Stomach (tissue), 8 donors: ENCODE measurements at regions not wholly inside any gene's neighbourhood (a gene's known extent, or its start where the extent isn't known, plus 50 kb on each side); places are given as distances from the start of the nearest gene placed in this dataset.

ENCODE experiments used
- DNase-seq, 2 donors: peaks; one replicate each; pipeline versions ENCODE4 v3.0.0 to v3.0.0-alpha.2; 2013 to 2019
- H3K27ac ChIP-seq, 5 donors: fragments of 200-600 bp in 4 of 5; sonication (generic) in 4 of 5; one replicate each; pipeline ENCODE4 v1.5.1; 2013 to 2019; ENCODE audit warnings: mild to moderate bottlenecking in 1 of 5, moderate library complexity in 1 of 5
- H3K27me3 ChIP-seq, 3 donors: fragments of 200-600 bp; sonication (generic); one replicate each; pipeline ENCODE4 v1.5.1; 2017 to 2019; ENCODE audit warnings: mixed run types in 1 of 3
- H3K36me3 ChIP-seq, 4 donors: fragments of 200-600 bp; sonication (generic); 1 replicate in 3 of 4; 2 replicates in 1 of 4; pipeline ENCODE4 v1.5.1; 2016 to 2019
- H3K4me1 ChIP-seq, 4 donors: fragments of 200-600 bp; sonication (generic); one replicate each; pipeline ENCODE4 v1.5.1; 2016 to 2019
- H3K4me3 ChIP-seq, 4 donors: fragments of 200-600 bp; sonication (generic) in 3 of 4; one replicate each; pipeline ENCODE4 v1.5.1; 2016 to 2019; ENCODE audit warnings: mild to moderate bottlenecking in 1 of 4
- H3K9me3 ChIP-seq, 4 donors: fragments of 200-600 bp; sonication (generic); one replicate each; pipeline ENCODE4 v1.5.1; 2016 to 2019
- CTCF ChIP-seq, 7 experiments: fragments of 450-650 bp in 4 of 7; fragments of 200-600 bp in 3 of 7; sonication (generic) in 3 of 7; IDR thresholded peaks; one replicate each; pipeline ENCODE4 v1.5.1; 2016 to 2019; ENCODE audit warnings: antibody characterized with exemption in 7 of 7, control low read depth in 2 of 7, mild to moderate bottlenecking in 1 of 7
- EP300 ChIP-seq: sonication (generic); formaldehyde crosslinking; IDR thresholded peaks from one replicate; pipeline ENCODE4 v1.6.1; 2017; ENCODE audit warnings: antibody characterized with exemption
- POLR2A ChIP-seq, 4 donors: fragments of 450-650 bp; IDR thresholded peaks; one replicate each; pipeline ENCODE4 v1.6.1; 2016; ENCODE audit warnings: antibody characterized with exemption in 4 of 4, control low read depth in 2 of 4, mild to moderate bottlenecking in 1 of 4, moderate library complexity in 1 of 4
- POLR2AphosphoS5 ChIP-seq, 3 donors: sonication (generic); formaldehyde crosslinking; IDR thresholded peaks; one replicate each; pipeline ENCODE4 v1.6.1; 2016; ENCODE audit warnings: antibody characterized with exemption in 3 of 3
- WGBS, 5 donors: extraction: QIAGEN DNeasy Blood & Tissue Kit in 3 of 5; methylation state at CpG; one replicate each; pipeline versions ENCODE4 v1.1.5 to v1.1.7; 2013 to 2018; 5-methylcytosine and 5-hydroxymethylcytosine counted together
- intact Hi-C: fragments of 100-400 bp; cut with DNase I; formaldehyde crosslinking; loops from one replicate; pipeline ENCODE4 v1.15.1; 2023; ENCODE audit warnings: low total_unique reads
- donor health status: healthy with polysubstance abuse.
- donor health status: Bipolar disorder and iron deficiency.
- donor health status: healthy.

GRCh38 chr14:53788566-53788965 lies 168.1 kb downstream of the BMP4 start:
- DNase-seq, result no peak
- Histone ChIP-seq H3K36me3 (no peaks in the 10 kb centered on the region), H3K4me1 (peaks cover 0 to 8% (median 0%) of the 10 kb centered on the region in 4 donors), H3K27me3 (no peaks in the 10 kb centered on the region), H3K9me3 (peaks cover 0 to 10% (median 0%) of the 10 kb centered on the region in 4 donors), H3K4me3 (no peak overlapping the region), H3K27ac (no peak overlapping the region)
- intact Hi-C loops, result no loop called here
- TF ChIP-seq CTCF (IDR thresholded peaks at IDR 0.05) (no peak), POLR2A (IDR thresholded peaks at IDR 0.05) (no peak), EP300 (no peak), POLR2AphosphoS5 (IDR thresholded peaks at IDR 0.05) (no peak)
- 81 to 85% (median 83%) methylated on average over 5 of the region's 5 CpGs for WGBS, 5 donors

- H3K4me1 ChIP-seq, result peaks cover 0 to 6% (median 0%) of the 10 kb centered on the region in 4 donors
- no peaks in the 10 kb centered on the region for H3K27me3 ChIP-seq
- H3K4me3 ChIP-seq, result no peak overlapping the region
- intact Hi-C loops, result no loop called here
- H3K36me3 ChIP-seq, result no peaks in the 10 kb centered on the region
- no peak for TF ChIP-seq CTCF (IDR thresholded peaks at IDR 0.05)
- TF ChIP-seq EP300, result no peak
- TF ChIP-seq POLR2AphosphoS5 (IDR thresholded peaks at IDR 0.05), result no peak
- TF ChIP-seq POLR2A (IDR thresholded peaks at IDR 0.05), result no peak
- H3K9me3 ChIP-seq, result peaks cover 0 to 10% (median 0%) of the 10 kb centered on the region in 4 donors
- DNase-seq, result no peak
- no peak overlapping the region for H3K27ac ChIP-seq
These were observed 170.6 kb downstream of the BMP4 start for GRCh38 chr14:53786045-53786444.

- no peak for DNase-seq
- H3K27ac ChIP-seq, result no peak overlapping the region
- H3K27me3 ChIP-seq, result no peaks in the 10 kb centered on the region
- WGBS, 5 donors, result 87 to 94% (median 90%) methylated on average over 3 of the region's 3 CpGs
- no peaks in the 10 kb centered on the region for H3K36me3 ChIP-seq
- peaks cover 0 to 10% (median 0%) of the 10 kb centered on the region in 4 donors for H3K9me3 ChIP-seq
- intact Hi-C loops, result no loop called here
- no peak for TF ChIP-seq POLR2A (IDR thresholded peaks at IDR 0.05)
- TF ChIP-seq CTCF (IDR thresholded peaks at IDR 0.05), result no peak
- TF ChIP-seq EP300, result no peak
- TF ChIP-seq POLR2AphosphoS5 (IDR thresholded peaks at IDR 0.05), result no peak
- H3K4me1 ChIP-seq, result no peaks in the 10 kb centered on the region
- no peak overlapping the region for H3K4me3 ChIP-seq
These were observed 171.9 kb downstream of the BMP4 start for GRCh38 chr14:53784688-53785087.

GRCh38 chr14:53783256-53783655 lies 173.4 kb downstream of the BMP4 start:
- Histone ChIP-seq H3K4me1 (no peaks in the 10 kb centered on the region), H3K4me3 (no peak overlapping the region), H3K27ac (no peak overlapping the region), H3K27me3 (no peaks in the 10 kb centered on the region), H3K9me3 (peaks cover 0 to 10% (median 0%) of the 10 kb centered on the region in 4 donors), H3K36me3 (no peaks in the 10 kb centered on the region)
- intact Hi-C loops, result no loop called here
- no peak for DNase-seq
- TF ChIP-seq POLR2A (IDR thresholded peaks at IDR 0.05) (no peak), EP300 (no peak), CTCF (IDR thresholded peaks at IDR 0.05) (no peak), POLR2AphosphoS5 (IDR thresholded peaks at IDR 0.05) (no peak)
